ENCODE measurements at regions not wholly inside any gene's neighbourhood (a gene's known extent, or its start where the extent isn't known, plus 50 kb on each side); places are given as distances from the start of the nearest gene placed in this dataset.
"Not testable (repeated sequence)": the region's sequence is repeated elsewhere in the genome, so short reads cannot be mapped to it uniquely, and the experiment has no call there.

DNA sequence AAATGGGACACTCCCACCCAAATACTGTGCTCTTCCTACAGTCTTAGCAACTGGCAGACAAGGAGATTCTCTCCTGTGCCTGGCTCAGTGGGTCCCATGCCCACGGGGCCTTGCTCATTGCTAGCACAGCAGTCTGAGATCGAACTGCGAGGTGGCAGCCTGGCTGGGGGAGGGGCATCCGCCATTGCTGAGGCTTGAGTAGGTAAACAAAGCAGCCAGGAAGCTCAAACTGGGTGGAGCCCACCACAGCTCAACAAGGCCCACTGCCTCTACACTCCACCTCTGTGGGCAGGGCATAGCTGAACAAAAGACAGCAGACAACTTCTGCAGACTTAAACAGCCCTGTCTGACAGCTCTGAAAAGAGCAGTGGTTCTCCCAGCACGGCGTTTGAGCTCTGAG, 174.8 kb downstream of the COL12A1 start:
- not testable (repeated sequence) for DNase-seq (ENCODE audit: low spot score)

DNA sequence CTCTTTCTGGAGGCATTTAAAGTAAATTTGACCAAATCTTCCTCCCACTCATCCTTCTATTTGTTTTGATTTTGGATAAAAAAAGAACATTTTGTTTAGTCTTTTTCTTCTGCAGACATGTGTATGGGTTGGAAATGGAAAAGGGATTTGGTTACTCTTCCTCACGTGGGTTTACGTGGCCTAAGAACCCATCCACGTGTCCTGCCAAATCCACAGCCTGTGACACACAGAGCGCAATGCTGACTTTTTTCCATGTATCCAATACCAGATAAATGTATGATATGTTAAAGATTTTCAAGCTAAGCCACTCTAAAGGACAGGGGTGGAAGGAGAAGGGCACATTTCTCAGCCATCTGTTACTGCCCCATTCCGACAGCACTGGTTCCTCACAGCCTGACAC, 176.5 kb downstream of the COL12A1 start:
- no peak for DNase-seq (ENCODE audit: low spot score)

DNA sequence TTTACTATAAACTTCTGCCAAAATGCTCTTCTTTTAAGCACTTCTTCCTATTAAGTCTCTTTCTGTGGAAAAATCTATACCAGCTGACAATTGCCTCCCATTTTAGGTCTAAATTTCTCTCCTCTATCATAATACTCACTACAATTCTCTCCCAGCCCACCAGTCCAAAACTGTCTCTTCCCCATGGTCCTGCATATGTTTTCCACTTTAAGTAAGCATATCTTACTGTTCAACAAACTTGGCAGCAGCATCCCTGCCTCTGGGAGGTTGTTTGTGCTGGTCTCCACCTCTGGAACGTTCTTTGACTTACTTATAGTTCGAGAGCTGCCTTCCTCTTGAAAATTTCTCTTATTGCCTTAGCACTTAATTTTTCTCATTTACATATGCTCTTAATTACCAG, 180.5 kb downstream of the COL12A1 start:
- DNase-seq (ENCODE audit: low spot score): no peak

DNA sequence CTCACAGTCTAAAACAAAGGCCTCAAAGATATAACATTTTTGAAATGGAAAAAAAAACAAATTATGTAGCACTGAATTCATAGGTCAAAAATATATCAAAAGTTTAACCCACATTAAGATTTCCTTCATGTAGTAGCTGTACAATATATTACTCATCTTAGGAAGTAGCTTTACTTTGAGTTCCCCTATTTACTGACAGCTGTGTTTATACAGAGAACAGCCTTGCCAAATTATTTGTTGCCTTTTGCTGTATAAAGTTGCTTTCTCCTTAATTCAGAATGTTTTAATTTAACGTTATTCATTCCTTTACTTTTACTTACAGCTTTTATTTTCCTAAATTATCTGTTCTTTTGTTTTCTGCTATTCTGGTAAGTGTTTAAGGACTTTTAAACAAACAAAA, 181.0 kb downstream of the COL12A1 start:
- DNase-seq (ENCODE audit: low spot score): no peak

DNA sequence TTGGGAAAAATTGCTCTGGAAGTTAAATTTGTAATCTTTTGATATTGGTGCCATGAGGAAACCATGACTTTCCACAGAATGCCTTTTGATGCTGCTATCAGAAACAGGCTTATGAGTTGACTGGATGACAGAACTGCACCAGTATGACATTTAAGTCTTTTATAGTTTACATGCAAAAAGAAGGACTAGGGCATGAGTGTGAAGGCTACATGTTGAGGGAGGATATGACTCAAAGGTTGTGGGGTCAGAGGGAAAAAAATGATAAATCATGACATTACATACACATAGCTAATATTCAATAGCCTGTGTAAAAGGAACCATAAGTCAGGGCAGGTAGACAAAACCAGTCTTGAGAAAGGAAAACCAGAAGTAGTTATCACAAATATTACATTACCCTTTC, 182.2 kb downstream of the COL12A1 start:
- no peak for DNase-seq (ENCODE audit: low spot score)

DNA sequence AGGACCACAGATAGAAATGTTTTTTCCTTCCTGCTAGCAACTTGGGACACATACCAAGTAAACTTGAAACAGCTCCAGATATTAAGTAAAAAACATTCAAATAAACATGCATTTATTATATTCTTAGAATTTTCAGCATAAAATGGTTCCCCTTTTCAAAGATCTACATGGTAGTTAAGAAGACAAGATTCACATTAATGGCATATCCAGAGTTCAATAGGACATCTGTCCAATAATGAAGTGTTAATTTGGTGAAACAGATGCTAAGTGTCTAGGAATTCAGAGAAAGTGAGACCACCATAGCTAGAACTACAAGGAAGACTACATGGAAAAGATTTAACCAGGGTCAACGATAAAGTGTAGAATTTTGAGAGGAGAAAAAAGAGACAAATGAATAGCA, 184.9 kb downstream of the COL12A1 start:
- DNase-seq (ENCODE audit: low spot score): no peak

DNA sequence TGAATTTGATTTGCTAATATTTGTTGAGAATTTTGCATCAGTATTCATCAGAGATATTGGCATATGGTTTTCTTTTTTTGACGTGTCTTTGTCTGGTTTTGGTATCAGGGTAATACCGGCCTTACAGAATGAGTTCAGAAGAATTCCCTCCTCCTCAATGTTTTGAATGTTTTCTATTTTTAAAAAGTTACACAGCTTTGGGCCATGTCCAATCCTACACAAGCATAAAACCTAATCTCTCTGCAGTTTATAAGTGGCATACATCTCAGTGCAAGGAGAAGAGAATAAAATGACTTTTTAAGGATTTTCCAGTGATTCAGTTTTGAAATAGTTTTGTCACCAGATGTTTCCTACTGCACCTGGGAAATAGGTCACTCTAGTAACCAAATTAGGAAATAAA, 185.5 kb downstream of the COL12A1 start:
- DNase-seq (ENCODE audit: low spot score): no peak

DNA sequence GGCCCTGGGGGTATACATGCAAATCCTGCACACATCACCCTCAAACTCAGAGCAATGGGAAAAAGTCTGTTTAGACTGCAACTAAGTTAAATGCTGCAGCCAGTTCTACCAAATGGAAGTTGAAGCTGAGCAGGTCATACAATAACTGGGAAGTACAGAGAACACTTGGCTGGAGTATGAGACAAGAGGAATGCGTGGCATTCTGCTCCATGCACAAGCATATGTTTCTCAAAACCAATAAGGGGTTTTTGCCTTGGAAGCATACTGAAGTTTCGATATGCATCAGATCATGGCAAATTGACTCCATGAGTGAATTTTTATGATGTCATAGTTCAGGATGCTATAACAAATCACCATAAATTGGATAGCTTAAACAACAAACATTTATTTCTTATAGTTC, 193.8 kb downstream of the COL12A1 start:
- no peak for DNase-seq (ENCODE audit: low spot score)

DNA sequence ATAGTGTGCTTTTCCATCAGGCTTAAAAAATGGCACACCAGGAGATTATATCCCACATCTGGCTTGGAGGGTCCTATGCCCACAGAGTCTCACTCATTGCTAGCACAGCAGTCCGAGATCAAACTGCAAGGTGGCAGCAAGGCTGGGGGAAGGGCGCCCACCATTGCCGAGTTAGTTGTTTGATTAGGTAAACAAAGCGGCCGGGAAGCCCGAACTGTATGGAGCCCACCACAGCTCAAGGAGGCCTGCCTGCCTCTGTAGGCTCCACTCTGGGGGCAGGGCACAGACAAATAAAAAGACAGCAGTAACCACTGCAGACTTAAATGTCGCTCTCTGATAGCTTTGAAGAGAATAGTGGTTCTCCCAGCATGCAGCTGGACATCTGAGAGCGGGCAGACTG, 201.9 kb downstream of the COL12A1 start:
- not testable (repeated sequence) for DNase-seq (ENCODE audit: low spot score)

DNA sequence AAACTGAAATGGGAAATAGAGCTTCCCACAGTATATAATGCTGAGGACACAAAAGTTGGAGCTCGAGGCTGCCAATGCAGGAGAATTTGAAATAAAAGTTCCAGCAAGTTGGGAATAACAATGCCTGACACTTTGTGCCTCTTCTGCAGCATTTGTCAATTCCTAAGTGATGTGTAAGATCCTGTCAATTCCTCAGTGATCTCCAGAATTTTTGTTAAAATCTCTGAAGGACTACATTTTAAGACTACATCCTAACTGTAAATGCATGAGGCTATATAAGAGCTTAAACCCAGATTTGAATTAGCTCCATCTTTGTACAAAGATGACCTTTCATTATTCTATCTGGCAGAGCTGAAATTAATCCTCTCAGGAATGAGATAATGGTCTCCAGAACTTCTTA, 208.2 kb downstream of the COL12A1 start:
- no peak for DNase-seq (ENCODE audit: low spot score)

DNA sequence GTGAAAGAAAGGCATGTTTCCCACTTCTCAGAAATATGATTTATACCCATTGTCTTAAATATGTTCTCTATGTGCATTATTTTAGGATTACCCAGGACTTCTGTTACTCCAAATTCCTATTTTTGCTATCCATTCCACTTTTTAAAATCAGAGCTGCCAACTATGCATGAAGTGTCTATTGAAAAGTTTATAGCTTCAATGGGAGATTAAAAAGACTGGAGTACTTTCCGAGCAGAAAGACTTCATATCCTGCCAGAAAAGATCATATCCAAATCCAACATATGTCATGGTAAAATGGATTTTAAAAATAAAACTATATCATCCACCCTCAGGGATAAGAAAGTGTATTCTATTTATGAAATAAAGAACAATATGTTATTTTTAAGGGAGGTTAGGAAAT, 212.7 kb downstream of the COL12A1 start:
- no peak for DNase-seq (ENCODE audit: low spot score)

DNA sequence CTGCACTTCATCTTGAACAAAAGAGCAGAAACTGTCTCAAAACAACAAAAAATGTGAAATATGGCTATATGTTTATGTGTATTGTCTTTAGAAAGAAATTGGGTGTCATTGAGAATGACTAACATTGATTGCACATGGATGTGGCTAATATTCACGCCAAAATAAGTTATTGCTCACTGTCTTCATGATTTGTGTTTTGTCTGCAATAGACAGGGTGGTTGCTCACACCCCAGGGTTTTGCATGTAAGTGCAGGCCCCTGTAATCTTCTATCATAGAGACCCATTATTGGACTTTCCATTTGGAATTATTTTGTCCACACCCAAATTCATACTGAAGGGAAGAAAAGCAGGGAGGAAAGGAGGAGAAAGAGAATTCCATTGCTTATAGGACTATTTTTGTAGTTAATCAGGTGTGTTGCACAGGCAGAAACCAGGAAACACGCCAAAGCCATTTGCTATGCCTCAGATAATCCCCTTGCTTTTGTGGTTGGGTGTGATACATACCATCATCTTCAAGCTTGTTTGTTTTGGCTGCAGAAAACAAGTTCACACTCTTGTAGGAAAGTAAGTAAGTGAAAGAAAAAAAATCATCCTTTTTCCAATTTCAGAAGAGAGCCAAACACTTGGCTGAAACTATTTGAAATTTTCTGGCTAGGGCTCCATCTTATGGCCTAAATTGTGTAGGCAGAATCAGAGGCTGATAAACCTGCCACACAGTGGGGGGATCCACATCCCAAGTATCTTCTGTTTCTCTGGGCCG, 214.1 kb downstream of the COL12A1 start:
- no peak for DNase-seq (ENCODE audit: low spot score)

DNA sequence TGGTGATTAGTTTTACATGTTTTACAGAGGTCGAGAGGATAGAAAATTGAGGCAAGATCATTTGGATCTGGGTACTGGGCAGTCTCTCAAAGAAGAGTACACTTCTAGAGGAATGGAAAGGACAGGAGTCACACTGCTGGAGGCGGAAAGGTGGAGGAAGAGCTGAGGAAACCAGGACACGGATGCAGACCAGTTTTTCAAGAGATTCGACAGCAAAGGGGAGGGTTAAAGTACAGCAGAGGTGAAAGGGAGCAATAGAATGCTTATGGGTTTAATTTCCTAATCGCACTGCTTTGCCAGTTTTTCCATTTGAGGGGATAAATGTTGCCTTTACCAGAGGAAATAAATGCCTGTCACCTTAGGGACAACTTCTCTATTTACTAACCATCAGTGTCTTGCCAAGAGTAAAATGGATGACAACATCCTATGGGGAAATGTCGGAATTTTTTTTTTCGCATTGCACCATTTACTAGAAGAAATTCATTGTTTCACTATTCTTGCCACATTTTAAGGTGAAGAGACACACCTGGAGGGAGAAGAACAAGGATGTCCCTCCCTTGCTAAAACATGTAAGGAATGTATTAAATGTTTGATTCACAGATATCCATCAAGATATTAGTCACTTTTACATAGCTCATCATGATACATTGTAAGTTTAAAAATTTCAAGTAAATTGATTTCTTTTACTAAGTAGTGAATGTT, 226.6 kb downstream of the COL12A1 start:
- DNase-seq (ENCODE audit: low spot score): no peak

DNA sequence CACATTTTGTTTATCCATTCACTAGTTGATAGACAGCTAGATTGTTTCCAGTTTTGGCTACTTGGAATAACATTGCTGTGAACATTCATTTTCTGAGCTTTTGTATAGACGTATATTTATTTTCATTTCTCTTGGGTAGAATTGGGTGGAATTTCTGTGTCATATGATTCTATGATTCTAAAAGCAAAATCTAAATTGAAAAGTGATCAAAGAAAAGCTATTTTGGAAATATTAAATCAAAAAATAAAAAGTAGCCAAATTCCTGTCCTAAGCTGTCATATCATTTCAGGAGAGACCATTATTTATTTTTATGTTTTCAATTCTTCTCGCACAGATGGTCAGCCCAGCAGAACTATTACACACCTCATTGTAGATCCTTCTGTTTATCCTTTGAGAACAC, 229.2 kb downstream of the COL12A1 start:
- no peak for DNase-seq (ENCODE audit: low spot score)

DNA sequence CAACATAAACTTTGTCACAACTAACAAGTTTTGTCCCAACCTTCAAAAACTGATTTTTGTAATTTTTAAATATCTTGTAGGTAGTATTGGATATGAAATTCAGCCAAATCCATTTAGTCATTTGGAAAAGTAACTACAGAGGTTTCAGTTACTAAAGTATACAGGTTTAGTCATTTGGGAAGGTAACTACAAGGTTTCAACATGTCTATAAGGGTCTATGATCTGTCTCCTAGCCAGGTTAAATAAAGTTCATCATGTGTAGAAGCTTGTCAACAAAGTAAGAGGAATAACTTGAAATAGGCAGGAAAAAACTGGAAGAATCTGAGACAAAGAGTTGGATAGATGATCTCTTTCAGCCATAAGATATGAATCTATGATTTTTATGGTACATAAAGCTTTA, 229.8 kb downstream of the COL12A1 start:
- DNase-seq (ENCODE audit: low spot score): no peak

DNA sequence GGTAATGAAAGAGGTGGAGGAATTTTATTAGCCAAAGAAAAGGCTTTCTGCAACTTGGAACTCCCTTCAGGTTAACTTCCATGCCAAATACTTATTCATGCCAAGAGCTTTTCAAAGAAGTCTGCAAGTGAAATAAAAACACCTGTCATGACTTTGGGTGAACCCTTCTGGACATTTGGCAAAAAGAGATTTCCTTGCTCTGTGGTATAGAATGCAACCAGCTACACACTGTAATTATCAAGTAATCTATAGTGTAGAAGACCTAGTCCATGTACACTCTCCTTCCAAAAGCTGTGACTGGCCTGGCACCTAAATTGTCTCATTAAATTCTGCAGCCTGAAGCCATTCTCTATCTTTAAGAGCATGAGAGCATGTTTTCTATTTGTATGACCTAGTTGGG, 232.3 kb downstream of the COL12A1 start:
- DNase-seq (ENCODE audit: low spot score): no peak

DNA sequence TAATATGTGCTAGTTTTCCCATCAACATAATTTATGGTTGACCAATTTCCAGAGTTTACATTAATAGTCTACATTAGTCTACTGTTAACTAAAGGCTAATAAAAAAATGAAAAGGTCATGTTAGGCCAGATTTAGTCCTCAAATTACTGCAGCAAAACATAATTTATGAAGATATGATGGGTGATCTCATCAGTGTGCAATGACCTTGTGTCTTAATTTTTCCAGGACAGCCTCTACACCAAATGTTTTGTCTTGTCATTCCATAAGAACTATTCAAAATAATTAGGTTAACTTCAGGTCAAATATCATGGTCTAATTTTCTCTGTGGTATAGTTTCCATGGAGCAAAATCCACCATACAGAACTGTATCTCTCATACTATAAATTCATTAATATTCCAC, 234.2 kb downstream of the COL12A1 start:
- no peak for DNase-seq (ENCODE audit: low spot score)

DNA sequence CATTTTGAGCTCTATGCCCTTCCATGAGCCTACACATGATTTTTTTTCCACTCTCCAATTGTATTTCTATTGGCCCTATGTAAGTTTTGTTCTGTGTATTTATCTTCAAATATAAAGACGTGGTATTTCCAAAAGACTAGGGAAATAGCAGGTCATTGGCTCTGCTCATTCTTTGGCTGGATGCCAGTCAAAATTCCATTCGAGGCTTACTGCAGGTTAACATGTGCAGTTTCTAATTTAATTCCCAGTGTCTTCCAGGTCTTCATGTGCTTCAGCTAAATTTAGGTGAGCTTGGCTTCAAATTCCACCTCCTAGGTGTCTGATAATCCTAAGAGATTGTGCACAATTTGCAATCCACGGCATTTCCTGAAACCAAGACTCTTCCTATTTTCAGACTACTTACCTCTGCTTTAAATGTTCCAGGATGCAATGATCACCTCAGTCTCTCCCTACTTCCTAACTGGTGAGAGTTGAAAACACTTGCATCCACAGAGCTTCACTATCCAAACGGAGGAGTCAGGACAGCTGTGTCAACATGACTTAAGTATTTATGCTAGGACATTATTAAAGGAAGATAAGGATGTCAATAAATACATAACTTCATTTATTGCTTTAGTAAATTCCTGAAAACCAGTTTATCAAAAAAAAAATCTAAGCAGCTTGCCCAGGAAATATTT, 236.1 kb downstream of the COL12A1 start:
- DNase-seq (ENCODE audit: low spot score): no peak

DNA sequence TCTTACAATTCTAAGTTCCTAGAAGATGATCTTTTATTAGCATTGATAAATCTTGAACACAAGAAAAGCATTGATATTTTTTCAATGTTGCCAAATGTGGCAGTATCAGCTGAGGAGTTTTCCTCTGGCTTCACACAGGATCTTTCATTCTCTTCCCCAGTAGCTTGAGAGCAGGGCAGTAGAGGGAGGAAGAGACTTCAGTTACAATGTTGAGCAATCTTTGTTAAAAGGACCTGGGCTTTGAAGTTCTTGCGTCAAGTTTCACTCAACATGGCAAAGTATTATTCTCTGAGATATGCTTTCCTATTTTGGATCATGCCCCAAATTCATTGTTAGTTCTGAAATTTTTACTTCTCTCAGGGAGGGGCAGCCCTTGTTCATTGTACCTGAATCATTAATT, 238.0 kb downstream of the COL12A1 start:
- no peak for DNase-seq (ENCODE audit: low spot score)

DNA sequence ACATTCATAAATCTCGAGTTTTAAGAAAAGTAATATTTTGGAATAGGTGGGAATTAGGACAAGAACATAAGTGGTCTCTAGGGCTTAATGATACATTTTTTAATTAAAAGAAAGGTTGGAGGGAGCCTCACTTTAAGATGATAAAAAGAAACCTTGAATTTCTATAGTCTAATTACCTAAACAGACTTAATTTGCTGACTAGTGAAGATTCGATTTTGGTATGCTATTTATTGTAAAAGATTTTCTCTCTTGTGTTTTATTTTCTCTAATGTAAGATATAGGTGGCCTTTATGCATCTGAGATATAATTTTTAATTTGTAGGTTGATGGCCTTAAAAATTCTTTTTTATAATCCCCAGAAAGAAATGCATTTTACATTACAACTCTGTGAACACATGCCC, 239.1 kb downstream of the COL12A1 start:
- no peak for DNase-seq (ENCODE audit: low spot score)

DNA sequence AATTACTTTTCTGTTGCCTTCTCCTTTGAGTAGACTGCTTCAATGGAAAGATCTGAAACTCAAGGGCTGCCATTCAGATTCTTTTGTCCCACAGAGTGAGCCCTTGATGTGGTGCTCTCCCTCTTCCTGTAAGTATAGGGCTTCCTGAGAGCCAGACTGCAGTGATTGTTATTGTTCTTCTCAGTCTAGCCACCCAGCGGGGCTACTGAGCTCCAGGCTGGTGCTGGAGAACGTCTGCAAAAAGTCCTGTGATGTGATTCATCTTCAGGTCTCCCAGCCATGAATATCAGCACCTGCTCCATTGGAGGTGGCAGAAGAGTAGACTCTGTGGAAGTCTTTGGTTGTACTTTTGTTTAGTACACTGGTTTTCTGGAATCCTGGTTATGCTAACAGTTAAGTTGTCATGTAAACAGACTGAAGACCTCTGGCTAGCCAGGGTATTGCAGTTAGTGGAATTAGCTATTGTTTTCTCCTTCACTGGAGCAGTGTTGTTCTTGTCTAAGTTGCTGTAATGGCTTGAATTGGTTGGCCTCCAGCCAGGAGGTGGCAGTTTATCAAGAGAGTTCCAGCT, 240.9 kb downstream of the COL12A1 start:
- no peak for DNase-seq (ENCODE audit: low spot score)

Data from SK-N-DZ (cell line).